GM19463 (cell line): ENCODE measurements at regions not wholly inside any gene's neighbourhood (a gene's known extent, or its start where the extent isn't known, plus 50 kb on each side); places are given as distances from the start of the nearest gene placed in this dataset.

Source experiments
- ATAC-seq: cut with Tn5 transposase; IDR thresholded peaks from one replicate; pipeline ENCODE4 v1.9.1; 2021; ENCODE audit warnings: mild to moderate bottlenecking, moderate library complexity; ENCODE audit not compliant: unreplicated experiment

- no peak for ATAC-seq
Measured at GRCh38 chr13:84917252-84917878, 881.9 kb downstream of the SLITRK6 start.

DNA sequence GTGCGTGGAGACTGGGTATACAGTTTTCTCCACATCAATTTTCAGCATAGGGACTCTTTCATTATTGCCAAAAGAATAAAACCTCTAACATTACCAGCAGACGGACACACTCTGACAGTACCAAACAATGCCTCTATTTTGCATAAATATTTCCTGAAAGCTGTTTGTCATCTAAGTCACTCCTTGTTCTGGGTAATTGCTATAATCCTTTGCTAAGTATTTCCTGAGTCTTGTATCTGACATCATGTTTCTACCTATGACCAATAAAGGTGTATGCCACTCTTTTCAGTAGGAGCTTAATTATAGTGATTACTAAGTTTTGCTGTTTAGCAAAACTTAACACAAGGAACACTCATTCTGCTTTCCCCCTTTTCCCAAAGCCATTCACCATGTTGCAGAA is 886.5 kb downstream of the SLITRK6 start:
- no peak for ATAC-seq

DNA sequence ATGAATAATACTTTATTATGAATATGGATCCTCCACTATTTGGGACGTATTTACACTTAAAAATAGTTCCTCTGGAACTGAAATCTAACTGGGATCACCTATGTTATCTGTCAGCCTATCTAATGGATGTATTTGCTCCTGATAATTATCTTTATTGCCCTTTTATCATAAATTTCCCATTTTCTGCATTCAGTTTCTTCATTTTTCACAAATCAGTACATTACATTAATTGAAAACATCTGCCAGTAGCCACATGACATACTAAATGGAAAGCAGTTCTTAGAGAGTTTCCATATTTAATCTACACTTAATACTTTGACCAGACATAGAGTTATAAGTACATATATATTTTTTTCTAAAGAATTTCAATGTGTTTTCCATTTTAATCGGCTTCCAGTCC is 888.8 kb downstream of the SLITRK6 start:
- ATAC-seq, result no peak

GRCh38 chr13:84903391-84903790 is 895.8 kb downstream of the SLITRK6 start:
- ATAC-seq, result no peak

GRCh38 chr13:84902243-84902642 is 897.0 kb downstream of the SLITRK6 start:
- no peak for ATAC-seq

GRCh38 chr13:84896128-84896527 is 903.1 kb downstream of the SLITRK6 start:
- peak; percentile 65 for ATAC-seq

DNA sequence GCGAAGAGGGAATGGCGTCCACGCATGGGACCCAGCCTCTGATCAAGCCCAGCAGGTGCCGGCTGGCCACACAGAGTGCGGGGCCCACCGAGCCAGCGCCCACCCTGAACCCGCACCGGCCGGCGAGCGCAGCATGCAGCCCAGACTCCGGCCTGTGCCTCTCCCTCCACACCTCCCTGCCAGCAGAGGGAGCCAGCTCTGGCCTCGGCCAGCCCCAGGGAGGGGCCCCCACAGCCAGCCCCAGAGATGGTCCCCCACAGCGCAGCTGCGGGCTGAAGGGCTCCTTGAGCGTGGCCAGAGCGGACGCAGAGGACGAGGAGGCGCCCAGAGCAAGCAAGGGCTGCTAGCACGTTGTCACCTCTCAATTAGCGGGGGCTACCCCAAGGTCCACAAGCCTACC is 904.5 kb downstream of the SLITRK6 start:
- ATAC-seq, result no peak

DNA sequence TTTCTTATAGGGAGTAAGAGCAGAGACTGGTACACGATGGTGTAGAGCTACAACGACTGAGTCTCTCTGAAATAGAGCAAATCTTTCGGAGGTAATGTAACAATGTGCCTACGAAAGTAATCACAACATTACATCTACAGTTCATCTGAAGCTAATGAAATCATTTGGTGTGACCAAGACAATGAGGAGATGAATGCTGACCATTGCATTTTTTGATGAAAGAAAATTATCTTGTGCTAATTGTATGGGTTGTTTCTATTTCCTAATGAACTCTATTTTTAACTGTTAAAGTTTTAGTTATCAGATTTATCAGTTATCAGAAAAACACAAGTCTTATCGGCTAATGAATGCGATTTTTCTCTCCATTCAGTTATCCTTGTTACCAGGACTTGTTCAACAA is 913.4 kb downstream of the SLITRK6 start:
- ATAC-seq, result no peak

- no peak for ATAC-seq
Measured at GRCh38 chr13:84873951-84874350, 925.3 kb downstream of the SLITRK6 start.

DNA sequence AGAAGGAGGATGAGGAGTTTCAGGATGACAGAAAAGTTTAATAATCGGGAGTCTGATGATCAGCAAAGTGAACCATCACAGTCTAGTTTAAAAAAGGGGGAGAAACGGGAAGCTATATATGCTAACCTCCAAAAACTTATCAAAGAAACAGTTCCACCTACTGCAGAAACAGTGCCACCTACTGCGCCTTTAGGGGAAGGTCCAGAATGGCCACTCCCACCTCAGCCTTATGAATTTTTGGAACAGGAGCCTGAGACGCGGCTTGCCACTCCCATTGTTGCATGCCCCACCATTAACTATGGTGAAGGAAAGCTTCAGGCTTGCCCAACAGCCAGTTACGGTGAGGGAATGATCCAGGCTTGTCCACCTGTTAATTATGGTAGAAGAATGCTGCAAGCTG is 929.0 kb downstream of the SLITRK6 start:
- no peak for ATAC-seq

DNA sequence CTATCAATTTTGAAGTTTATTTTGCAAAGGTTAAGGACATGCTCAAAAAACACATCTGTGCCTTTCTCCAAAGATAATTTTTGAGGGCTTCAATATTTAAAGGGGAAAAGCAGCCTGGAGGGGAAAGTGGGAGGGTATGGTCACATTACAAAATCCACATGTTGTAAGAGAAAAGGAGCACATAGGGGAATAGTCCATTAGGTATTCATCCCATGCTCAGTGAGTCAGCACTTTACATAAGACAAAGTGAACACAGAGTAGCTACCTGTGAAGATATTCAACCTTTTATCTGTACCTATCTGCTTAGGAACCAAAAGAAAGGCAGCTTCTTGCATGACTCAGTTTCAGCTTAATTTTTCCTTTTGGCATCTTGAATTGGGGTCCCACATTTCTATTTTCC is 932.0 kb downstream of the SLITRK6 start:
- no peak for ATAC-seq

- ATAC-seq, result no peak
Measured at GRCh38 chr13:84865783-84866221, 933.4 kb downstream of the SLITRK6 start.

DNA sequence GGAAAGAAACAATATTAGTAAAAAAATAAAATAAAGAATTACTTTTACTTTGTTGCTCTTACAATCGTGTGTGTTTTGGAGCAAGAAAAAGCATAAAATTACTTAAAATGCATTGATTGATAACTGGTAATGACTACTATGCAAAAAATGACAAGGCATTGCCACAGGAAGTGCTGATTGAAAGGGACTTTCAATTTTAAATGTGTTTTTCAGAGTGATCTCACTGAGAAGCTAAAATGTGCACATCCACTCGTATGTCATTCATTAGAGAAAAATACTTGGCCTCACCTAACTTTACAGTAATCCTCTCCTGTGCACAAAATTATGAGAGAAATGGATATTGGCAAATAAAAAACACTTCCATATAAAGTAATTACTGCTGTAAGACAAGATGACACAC is 934.9 kb downstream of the SLITRK6 start:
- no peak for ATAC-seq

DNA sequence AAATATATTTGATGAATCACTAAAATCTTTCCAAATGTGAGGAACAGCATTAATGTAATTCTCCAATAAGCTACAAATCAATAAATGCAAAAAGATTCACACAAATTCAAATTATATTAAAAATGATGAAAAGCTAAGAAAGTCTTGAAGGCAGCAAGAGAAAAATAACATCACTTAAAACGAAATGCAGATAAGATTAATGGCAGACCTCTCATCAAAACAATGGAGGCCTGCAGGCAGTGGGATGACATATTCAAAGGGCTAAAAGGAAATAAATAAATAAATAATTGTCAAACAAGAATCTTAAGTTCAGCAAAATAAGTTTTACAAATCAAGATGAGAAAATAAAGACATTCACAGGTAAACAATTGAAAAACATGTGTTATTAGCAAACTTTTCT is 952.1 kb downstream of the SLITRK6 start:
- ATAC-seq, result no peak

DNA sequence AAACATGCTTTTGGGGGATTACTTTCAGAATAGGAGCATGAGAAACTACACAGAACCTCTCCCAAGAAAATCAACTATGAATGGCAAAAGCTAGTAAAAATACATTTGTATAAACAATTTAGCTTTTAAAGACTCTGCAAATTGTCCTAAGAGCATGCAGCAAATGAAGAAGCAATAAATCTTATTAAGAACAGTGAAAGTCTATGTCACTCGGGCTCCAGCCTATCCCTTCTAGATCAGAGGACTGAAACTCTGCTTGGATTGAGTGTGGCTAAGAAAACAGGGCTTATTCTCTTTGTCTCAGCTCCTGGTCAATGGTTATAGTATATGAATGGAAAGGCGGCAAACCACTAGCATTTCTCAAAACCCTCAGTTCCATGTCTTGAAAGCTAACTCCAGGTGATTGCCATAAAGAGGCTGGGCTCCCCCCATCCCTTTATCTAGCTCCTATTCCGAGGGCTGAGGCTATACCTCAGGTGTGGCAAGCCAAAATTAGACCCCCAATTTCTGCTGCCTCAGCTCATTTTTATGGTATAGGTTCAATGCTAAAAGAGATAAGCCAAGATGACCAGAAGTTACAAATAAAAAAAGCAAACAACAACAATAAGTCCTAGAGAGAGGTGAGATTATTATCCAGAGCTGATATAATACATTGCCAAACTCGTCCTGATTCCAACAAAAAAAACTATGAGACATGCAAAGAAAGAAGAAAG is 953.2 kb downstream of the SLITRK6 start:
- ATAC-seq, result no peak

- ATAC-seq, result no peak
Measured at GRCh38 chr13:84844473-84844872, 954.7 kb downstream of the SLITRK6 start.

- ATAC-seq, result no peak
Measured at GRCh38 chr13:84843368-84843767, 955.9 kb downstream of the SLITRK6 start.

DNA sequence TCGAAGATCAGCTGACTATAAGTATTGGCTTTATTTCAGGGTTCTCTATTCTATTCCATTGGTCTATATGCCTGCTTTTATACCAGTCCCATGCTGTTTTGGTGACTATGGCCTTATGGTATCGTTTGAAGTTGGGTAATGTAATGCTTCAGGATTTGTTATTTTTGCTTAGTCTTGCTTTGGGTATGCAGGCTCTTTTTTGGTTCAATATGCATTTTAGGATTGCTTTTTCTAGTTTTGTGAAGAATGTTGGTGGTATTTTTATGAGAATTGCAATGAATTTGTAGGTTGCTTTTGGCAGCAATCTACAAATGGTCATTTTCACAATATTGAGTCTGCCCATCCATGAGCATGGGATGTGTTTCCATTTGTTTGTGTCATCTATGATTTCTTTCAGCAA is 951.9 kb upstream of the SLITRK1 start:
- ATAC-seq, result no peak

- ATAC-seq, result no peak
Measured at GRCh38 chr13:84831666-84832657, 949.7 kb upstream of the SLITRK1 start.

- no peak for ATAC-seq
Measured at GRCh38 chr13:84823528-84823927, 941.3 kb upstream of the SLITRK1 start.

DNA sequence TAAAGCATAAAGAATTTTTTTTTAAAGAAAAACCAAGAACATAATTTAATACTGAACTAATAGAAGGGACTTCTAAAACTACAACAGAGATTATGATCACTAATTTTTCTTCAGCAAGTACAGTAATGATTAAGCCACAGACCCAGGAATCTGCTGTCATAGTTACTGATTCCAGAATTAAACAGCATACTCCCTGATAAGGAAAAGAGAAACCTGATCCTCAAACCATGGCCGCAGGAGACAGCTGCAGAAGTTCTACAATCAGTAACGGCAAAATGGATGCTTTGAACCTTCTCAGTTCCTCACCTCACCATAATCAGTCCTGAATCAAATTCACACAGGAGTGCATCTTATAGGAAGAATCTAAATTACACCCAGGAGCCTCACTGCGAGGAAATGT is 939.0 kb upstream of the SLITRK1 start:
- no peak for ATAC-seq
